ENCODE measurements at regions not wholly inside any gene's neighbourhood (a gene's known extent, or its start where the extent isn't known, plus 50 kb on each side); places are given as distances from the start of the nearest gene placed in this dataset.

DNA sequence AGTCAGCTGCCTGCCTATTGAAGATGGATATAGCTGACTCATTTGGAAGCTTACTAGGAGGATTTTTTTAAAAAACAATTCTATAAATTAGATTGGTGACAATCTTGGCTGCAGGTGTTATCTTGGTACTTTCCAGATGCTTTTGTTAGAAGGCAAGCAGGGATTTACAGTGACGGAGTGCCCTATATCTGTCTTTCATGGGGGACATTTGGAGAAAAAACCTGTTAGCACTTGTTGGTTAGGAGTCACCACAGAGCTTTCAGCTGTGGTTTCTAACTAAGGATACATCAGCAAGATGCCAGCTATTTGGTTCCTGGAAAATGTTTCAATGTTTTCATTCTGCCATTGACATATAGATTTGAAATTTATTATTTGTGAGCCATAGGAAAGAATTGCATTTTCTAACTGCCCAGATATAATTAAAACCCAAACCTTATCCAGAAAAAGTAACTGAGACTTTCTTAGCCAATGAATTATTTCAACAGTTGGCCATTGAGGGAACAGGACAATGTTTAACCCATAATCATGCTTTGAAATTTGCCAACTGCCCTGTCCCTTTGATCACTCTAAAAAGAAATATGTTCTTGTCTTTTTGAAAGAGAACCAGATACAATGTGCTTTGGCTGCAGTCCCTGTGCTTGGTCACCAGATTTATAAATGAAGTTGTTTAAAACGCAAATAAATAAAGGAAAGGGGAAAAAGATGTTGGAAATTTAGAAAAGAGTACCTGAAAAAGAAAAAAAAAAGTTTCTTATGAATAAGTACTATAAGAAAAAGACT is 761.0 kb upstream of the CXADR start:
- DNase-seq (ENCODE audit: low spot score): no peak

DNA sequence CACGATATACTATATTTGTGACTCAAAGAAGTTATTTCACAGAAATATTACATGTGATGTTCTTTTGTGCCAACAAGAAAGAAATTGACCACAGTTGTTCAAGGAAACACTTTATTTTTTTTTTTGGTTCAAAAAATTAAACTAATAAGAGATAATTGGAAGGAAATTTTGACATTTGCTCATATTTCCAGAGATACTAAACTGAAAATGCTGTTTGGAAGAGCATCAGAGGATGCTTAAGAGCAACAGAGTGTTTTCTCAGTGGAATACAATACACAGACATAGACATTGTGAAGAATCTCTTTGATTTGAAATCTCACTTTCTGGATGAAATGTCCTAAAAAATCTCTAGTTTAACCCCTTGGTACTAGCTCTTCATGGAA is 760.4 kb upstream of the CXADR start:
- DNase-seq (ENCODE audit: low spot score): no peak

GRCh38 chr21:16755061-16755460 is 757.8 kb upstream of the CXADR start:
- DNase-seq (ENCODE audit: low spot score): no peak

DNA sequence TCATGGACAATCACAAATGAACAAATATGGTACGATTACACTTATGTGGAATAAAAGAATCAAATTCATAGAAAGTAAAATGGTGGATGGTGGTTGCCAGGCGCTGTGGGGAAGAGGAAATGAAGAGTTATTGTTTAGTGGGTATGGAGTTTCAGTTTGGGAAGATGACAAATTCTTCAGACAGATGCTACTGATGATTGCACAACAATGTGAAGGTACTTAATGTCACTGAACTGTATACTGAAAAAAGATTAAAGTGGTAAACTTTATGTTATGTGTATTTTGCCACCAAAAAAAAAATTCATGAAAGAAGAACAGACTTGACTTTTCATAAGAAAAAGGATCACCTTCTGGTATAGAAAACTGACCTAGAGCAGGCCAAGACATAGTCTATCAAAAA is 745.6 kb upstream of the CXADR start:
- DNase-seq (ENCODE audit: low spot score): no peak

DNA sequence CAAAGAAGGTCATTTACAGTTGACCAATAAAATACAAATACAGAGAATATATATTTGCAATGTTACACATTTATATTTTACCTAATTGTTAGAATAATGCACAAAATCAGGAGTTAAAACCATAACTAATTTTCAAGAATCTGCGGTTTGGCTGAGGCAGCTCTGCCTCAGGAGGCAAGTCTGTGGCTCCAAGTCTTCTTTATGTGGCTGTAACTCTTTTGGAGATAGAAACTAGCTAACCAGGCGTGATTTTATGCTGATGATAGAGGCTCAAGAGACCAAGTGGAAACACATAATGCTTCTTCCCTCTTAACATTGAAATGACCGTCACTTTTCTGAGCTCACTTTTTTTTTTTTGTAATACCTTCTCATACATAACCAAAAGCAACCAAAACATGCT is 744.7 kb upstream of the CXADR start:
- no peak for DNase-seq (ENCODE audit: low spot score)

DNA sequence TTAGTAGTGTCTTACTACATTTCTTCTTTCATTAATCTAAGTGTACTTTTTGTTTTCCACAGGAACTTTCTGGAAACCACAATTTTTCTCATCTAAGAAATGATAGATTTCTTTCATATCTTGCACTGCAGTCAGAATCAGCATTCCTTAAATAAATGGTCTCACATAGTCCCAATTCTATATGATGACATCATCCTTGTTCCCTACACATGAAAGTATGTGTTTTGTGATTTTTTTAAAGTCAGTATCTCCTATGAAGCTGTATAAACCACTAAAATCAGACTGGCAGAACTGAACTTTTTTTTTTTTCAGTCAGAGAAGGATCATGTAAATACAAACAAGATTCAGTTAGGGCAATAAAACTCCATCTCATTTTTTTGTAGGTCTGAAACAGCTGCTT is 742.6 kb upstream of the CXADR start:
- no peak for DNase-seq (ENCODE audit: low spot score)

- no peak for DNase-seq (ENCODE audit: low spot score)
Observed at GRCh38 chr21:16773206-16773605, 739.6 kb upstream of the CXADR start.

- peak; percentile 91 for DNase-seq (ENCODE audit: low spot score)
Observed at GRCh38 chr21:16775076-16775475, 737.8 kb upstream of the CXADR start.

DNA sequence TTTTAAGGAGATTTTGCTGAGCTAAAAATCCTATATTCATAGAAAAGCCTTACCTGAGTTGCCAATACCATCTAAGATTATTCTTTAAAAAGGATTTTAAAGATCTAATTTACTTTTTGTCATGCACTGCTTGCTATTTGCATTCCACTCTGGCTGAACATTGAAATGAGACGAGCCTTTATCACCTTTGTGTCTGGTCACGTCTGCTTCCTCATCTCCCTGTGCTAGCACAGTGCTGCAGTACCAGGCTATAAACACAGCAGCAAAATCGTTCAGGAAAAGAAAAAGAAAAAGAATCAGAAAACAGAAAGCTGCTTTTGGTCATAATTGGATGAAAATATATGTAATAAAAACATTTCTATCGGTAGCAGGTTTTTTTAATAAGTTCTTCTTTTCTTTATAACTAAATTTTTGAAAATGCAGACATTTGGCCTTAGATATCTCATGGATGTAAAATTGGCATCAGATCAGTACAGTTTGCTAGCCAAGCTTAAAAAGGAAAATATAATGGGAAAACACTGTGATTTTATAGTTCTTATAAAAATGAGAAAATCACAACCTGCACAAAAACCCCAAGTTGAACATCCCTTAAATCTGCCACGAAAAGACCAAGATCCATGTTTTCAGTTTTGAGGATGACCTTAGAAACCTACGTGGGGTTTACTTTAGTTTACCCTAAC is 735.7 kb upstream of the CXADR start:
- no peak for DNase-seq (ENCODE audit: low spot score)

DNA sequence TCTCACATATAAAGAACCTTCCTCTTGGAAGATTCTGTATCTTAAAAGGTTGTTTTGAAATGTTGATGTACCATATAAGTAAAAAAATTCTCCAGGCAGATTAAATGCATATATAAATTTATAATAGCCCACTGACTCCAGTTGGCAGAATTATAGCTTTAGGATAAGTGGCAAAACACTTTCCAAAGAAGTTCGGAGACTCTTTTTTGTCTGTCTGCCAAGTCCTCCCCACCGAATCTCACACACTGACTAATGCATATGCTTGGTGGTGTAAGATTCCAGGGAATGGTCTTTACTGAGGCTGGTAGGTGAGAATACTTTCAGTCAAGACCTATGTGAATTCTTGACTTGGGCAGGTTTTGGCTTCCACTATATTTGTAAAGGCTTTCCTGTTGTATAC is 724.3 kb upstream of the CXADR start:
- no peak for DNase-seq (ENCODE audit: low spot score)

DNA sequence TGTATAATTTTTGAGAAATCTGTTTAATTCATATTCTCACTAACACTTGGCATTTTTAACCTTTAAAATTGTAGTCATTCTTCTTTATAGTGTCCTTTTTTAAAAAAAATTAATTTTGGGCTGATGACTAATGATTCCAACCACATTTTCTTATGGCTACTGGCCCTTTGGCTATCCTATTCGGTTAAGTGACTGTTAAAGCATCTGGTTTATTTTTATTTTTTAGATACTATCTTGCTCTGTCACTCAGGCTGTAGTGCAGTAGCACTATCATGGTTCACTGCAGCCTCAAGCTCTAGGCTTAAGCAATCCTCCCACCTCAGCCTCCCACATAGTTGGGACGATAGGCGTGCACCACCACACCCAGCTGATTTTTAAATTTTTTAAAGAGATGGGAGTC is 723.2 kb upstream of the CXADR start:
- no peak for DNase-seq (ENCODE audit: low spot score)

DNA sequence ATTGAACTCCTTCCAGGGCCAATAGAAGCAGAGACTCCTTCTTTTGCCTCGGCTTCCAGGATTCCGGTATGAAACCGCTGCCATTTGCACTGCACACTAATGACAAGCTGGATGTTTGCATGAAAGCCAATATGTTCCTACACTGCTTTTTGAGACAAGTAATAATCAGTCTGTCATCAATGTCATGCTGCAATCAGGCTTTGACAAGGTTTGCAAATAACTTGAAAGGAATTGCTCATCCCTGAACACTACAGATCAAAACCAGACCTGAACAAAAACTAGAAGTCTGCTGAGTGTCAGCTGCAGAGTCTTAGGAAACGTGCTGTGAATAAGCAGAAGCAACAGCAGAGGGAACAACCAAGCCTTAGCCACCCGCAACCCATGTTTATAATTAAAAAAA is 720.7 kb upstream of the CXADR start:
- DNase-seq (ENCODE audit: low spot score): no peak

DNA sequence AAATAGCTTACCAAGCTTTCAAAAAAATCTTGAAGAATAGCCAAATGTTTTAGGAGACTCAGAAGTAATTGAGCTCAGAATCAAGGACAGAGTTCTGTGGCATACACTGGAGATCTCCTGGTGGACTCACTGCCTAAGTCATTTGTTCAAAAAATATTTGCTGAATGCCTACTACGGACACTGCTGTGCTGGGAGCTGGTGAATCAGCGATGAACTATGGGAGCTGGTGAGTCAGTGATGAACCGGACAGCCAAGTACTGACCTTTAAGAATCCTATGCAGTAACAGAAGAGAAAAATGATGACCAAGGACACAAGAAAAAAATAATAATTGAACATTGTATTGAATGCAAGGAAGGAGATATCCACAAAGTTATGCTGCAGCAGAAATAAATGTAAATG is 717.9 kb upstream of the CXADR start:
- no peak for DNase-seq (ENCODE audit: low spot score)

- no peak for DNase-seq (ENCODE audit: low spot score)
Observed at GRCh38 chr21:16796776-16797175, 716.1 kb upstream of the CXADR start.

GRCh38 chr21:16797540-16797939 is 715.3 kb upstream of the CXADR start:
- DNase-seq (ENCODE audit: low spot score): peak; percentile 13

DNA sequence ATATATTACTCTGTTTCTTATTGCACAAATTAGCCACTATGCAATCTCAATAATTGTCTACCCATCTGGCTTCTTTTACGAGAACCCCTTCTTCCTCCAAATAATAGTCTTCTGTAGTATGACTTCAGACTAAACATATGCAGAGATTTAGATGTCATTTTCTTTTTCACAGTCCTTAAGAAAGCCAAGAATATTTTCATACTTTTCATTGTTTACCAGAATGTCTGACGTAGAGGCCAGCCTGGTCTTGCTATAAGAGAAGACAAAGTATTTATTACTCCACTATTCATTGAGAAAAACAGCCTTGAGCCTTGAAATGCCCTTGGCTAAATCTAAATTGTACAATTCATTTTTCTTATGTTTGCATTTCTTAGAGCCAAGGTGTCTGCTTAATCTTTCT is 714.9 kb upstream of the CXADR start:
- DNase-seq (ENCODE audit: low spot score): no peak

GRCh38 chr21:16800536-16801275 is 712.1 kb upstream of the CXADR start:
- no peak for DNase-seq (ENCODE audit: low spot score)

GRCh38 chr21:16811011-16811410 is 701.8 kb upstream of the CXADR start:
- DNase-seq (ENCODE audit: low spot score): no peak

DNA sequence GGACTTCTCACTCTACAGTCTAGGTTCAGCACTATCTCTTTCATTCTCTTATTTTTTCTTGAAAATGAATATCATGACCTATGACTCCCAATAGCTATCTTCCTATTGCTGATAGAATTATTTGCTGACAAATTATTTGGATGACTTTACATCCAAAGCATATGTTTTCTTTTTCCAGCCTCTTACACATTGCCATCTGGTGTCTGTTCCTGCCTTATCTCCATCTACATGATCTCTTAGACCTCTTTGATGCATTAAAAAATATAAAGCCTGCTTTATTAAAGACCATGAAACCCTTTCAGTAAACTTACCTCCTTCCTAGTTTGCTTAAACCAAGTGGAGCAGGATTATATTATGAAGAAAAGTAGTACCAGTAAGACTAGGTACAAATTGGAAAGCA is 700.9 kb upstream of the CXADR start:
- DNase-seq (ENCODE audit: low spot score): no peak

GRCh38 chr21:16815243-16815642 is 697.6 kb upstream of the CXADR start:
- DNase-seq (ENCODE audit: low spot score): no peak

GRCh38 chr21:16821588-16821987 is 691.3 kb upstream of the CXADR start:
- DNase-seq (ENCODE audit: low spot score): no peak

DNA sequence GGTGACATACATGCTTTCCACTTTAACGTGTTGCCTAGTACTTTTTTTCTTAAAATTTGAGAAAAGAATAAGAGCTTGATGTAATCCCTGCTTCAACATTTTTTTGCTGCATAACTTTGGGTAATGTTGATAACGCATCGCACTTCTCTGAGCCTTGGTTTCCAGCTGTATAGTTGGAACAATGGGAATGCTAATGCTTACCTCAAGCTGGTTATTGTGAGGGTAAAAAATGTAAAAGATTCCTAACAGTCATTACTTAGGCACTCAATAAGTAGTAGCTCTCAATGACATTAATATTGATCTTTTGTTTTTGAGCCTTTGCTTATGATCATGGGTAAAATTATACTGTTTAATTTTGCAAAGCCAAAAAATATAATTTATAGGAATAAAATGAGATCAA is 683.3 kb upstream of the CXADR start:
- no peak for DNase-seq (ENCODE audit: low spot score)

- no peak for DNase-seq (ENCODE audit: low spot score)
Observed at GRCh38 chr21:16832791-16833190, 680.1 kb upstream of the CXADR start.

Data from cerebellar cortex (tissue), 1 donor.